ENCODE measurements at regions not wholly inside any gene's neighbourhood (a gene's known extent, or its start where the extent isn't known, plus 50 kb on each side); places are given as distances from the start of the nearest gene placed in this dataset.
"Not testable (repeated sequence)": the region's sequence is repeated elsewhere in the genome, so short reads cannot be mapped to it uniquely, and the experiment has no call there.

- not testable (repeated sequence) for TF ChIP-seq CTCF (IDR thresholded peaks at IDR 0.05 in 8 of 11, conservative IDR thresholded peaks at IDR 0.05 in 3 of 11); POLR2A (IDR thresholded peaks at IDR 0.05)
Observed at GRCh38 chr6:134763575-134763974, 186.3 kb downstream of the ALDH8A1 start.

All from spleen (tissue), 7 donors.